ENCODE measurements at regions not wholly inside any gene's neighbourhood (a gene's known extent, or its start where the extent isn't known, plus 50 kb on each side); places are given as distances from the start of the nearest gene placed in this dataset.

- peak in 28 of 51 donors; percentile 3 to 79 (median 39) for DNase-seq
Measured at GRCh38 chr6:19035461-19036195, 648.5 kb downstream of the RNF144B start.

GRCh38 chr6:19036196-19036555 lies 649.0 kb downstream of the RNF144B start:
- no peak for DNase-seq

- no peak for DNase-seq
Measured at GRCh38 chr6:19037607-19038006, 650.5 kb downstream of the RNF144B start.

GRCh38 chr6:19039287-19039686 lies 652.1 kb downstream of the RNF144B start:
- DNase-seq, result no peak

- DNase-seq, result no peak
Measured at GRCh38 chr6:19041906-19042305, 654.8 kb downstream of the RNF144B start.

GRCh38 chr6:19042420-19042819 lies 655.3 kb downstream of the RNF144B start:
- no peak for DNase-seq

- DNase-seq, result no peak
Measured at GRCh38 chr6:19050765-19051164, 663.6 kb downstream of the RNF144B start.

- DNase-seq, result no peak
Measured at GRCh38 chr6:19052219-19052618, 665.1 kb downstream of the RNF144B start.

- no peak for DNase-seq
Measured at GRCh38 chr6:19059102-19059501, 672.0 kb downstream of the RNF144B start.

GRCh38 chr6:19067165-19067564 lies 680.0 kb downstream of the RNF144B start:
- DNase-seq, result no peak

GRCh38 chr6:19070520-19070919 lies 683.4 kb downstream of the RNF144B start:
- DNase-seq, result no peak

GRCh38 chr6:19083801-19084200 lies 696.7 kb downstream of the RNF144B start:
- DNase-seq, result no peak

GRCh38 chr6:19086480-19086879 lies 699.3 kb downstream of the RNF144B start:
- no peak for DNase-seq

- DNase-seq, result no peak
Measured at GRCh38 chr6:19087296-19087695, 700.1 kb downstream of the RNF144B start.

- DNase-seq, result no peak
Measured at GRCh38 chr6:19087897-19088296, 700.7 kb downstream of the RNF144B start.

GRCh38 chr6:19100752-19101151 lies 713.6 kb downstream of the RNF144B start:
- DNase-seq, result no peak

- no peak for DNase-seq
Measured at GRCh38 chr6:19102936-19103335, 715.8 kb downstream of the RNF144B start.

- DNase-seq, result no peak
Measured at GRCh38 chr6:19107468-19107867, 720.3 kb downstream of the RNF144B start.

GRCh38 chr6:19121521-19121920 lies 715.6 kb upstream of the ID4 start:
- DNase-seq, result no peak

GRCh38 chr6:19127081-19127480 lies 710.1 kb upstream of the ID4 start:
- DNase-seq, result no peak

GRCh38 chr6:19128701-19129100 lies 708.5 kb upstream of the ID4 start:
- no peak for DNase-seq

- no peak for DNase-seq
Measured at GRCh38 chr6:19135706-19136105, 701.5 kb upstream of the ID4 start.

- DNase-seq, result no peak
Measured at GRCh38 chr6:19137505-19137904, 699.7 kb upstream of the ID4 start.

- peak in 1 of 51 donors; percentile 13 for DNase-seq
Measured at GRCh38 chr6:19142275-19142674, 694.9 kb upstream of the ID4 start.
